Esophagus (tissue), 2 donors: ENCODE measurements at regions not wholly inside any gene's neighbourhood (a gene's known extent, or its start where the extent isn't known, plus 50 kb on each side); places are given as distances from the start of the nearest gene placed in this dataset.

ENCODE experiments used
- H3K27ac ChIP-seq, 2 donors: one replicate each; pipeline ENCODE4 v1.5.1; 2013; ENCODE audit warnings: low read depth in 2 of 2, mild to moderate bottlenecking in 2 of 2, inconsistent platforms in 1 of 2, low read length in 1 of 2, moderate library complexity in 1 of 2
- H3K27me3 ChIP-seq, 2 donors: one replicate each; pipeline ENCODE4 v1.6.1; 2013; ENCODE audit warnings: low read length in 2 of 2, control low read depth in 1 of 2, mild to moderate bottlenecking in 1 of 2; ENCODE audit not compliant: insufficient read depth in 2 of 2, control insufficient read depth in 1 of 2
- H3K36me3 ChIP-seq, 2 donors: one replicate each; pipeline ENCODE4 v1.6.1; 2013; ENCODE audit warnings: low read length in 1 of 2; ENCODE audit not compliant: control insufficient read depth in 2 of 2, insufficient read depth in 2 of 2
- H3K4me1 ChIP-seq, 2 donors: one replicate each; pipeline ENCODE4 v1.6.1; 2013; ENCODE audit warnings: low read length in 1 of 2; ENCODE audit not compliant: control insufficient read depth in 2 of 2, insufficient read depth in 2 of 2
- H3K4me3 ChIP-seq, 2 donors: one replicate each; pipeline ENCODE4 v1.5.1; 2013; ENCODE audit warnings: low read length in 2 of 2, mild to moderate bottlenecking in 2 of 2, low read depth in 1 of 2, moderate library complexity in 1 of 2
- H3K9me3 ChIP-seq, 2 donors: one replicate each; pipeline ENCODE4 v1.6.1; 2013; ENCODE audit warnings: mild to moderate bottlenecking in 2 of 2, low read depth in 1 of 2, low read length in 1 of 2, moderate library complexity in 1 of 2; ENCODE audit not compliant: control insufficient read depth in 2 of 2, insufficient read depth in 1 of 2
- WGBS, 2 donors: extraction: QIAGEN DNeasy Blood & Tissue Kit; methylation state at CpG; one replicate each; pipeline ENCODE4 v1.1.7; 2013; 5-methylcytosine and 5-hydroxymethylcytosine counted together
- donor health status: healthy with polysubstance abuse.
- donor health status: Bipolar disorder and iron deficiency.

GRCh38 chr2:2801458-2801857, 470.4 kb upstream of the MYT1L start:
- no peaks in the 10 kb centered on the region for H3K27me3 ChIP-seq
- no peak overlapping the region for H3K27ac ChIP-seq
- no peaks in the 10 kb centered on the region for H3K4me1 ChIP-seq
- H3K36me3 ChIP-seq = no peaks in the 10 kb centered on the region
- no peak overlapping the region for H3K4me3 ChIP-seq
- WGBS, 2 donors = 60 to 65% methylated on average over 3 of the region's 3 CpGs
- H3K9me3 ChIP-seq = no peaks in the 10 kb centered on the region

DNA sequence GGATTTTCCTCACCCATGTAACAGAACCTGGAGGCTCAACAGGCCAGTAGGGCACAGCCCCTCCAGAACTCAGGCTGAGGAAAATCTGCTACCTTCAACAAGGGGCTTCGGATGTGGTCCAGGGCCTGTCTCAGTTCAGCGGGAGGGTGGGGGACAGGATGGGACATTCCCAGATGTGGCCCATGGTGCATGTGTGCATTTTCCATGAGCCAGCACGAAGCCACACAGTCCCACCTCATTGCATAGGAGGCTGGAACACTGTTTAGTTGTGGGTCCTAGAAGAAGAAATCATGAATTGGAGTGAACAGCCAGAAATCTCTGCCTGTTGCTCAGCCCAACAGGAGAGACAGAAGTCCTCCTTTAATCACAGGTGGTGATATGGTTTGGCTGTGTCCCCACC, 469.6 kb upstream of the MYT1L start:
- WGBS, 2 donors = 74 to 85% methylated on average over 3 of the region's 3 CpGs

GRCh38 chr2:2800001-2800400, 468.9 kb upstream of the MYT1L start:
- no peaks in the 10 kb centered on the region for H3K4me1 ChIP-seq
- no peaks in the 10 kb centered on the region for H3K9me3 ChIP-seq
- WGBS, 2 donors = 55 to 69% methylated on average over 1 of the region's 1 CpG
- no peak overlapping the region for H3K4me3 ChIP-seq
- H3K27me3 ChIP-seq = no peaks in the 10 kb centered on the region
- H3K36me3 ChIP-seq = no peaks in the 10 kb centered on the region
- no peak overlapping the region for H3K27ac ChIP-seq

More for the DNA sequence above, 469.6 kb upstream of the MYT1L start:
- Histone ChIP-seq H3K27ac (no peak overlapping the region), H3K4me1 (no peaks in the 10 kb centered on the region), H3K27me3 (no peaks in the 10 kb centered on the region), H3K4me3 (no peak overlapping the region), H3K36me3 (no peaks in the 10 kb centered on the region), H3K9me3 (no peaks in the 10 kb centered on the region)

DNA sequence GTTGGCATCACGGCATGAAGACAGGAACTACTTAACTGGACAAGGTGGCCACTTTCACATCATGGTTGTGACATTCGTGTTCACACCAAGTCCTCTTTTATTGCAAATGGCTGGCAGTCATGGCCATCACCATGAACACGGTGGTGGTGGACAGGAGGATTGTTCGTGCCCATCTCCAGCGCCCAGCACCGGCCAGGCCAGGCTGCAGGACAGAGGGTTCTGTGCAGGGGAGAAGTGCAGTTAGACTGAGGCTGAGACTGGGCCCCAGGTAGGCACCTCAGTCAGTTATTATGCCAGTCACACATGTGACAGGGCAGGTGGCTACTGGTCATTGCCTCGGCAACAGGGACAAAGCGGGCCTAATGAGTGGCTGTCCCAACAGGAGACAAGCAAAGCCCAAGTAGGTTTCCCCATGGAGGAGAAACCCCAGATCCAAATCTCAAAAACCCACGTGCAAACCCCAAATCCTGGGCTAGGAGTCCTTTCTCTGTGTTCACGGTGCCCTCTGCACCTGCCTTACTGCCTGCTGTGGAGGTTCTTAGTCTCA, 468.1 kb upstream of the MYT1L start:
- no peak overlapping the region for H3K4me3 ChIP-seq
- H3K9me3 ChIP-seq = no peaks in the 10 kb centered on the region
- H3K4me1 ChIP-seq = no peaks in the 10 kb centered on the region
- no peaks in the 10 kb centered on the region for H3K36me3 ChIP-seq
- H3K27me3 ChIP-seq = no peaks in the 10 kb centered on the region
- WGBS, 2 donors = 84 to 89% methylated on average over 10 of the region's 10 CpGs
- H3K27ac ChIP-seq = no peak overlapping the region

- Histone ChIP-seq H3K4me1 (no peaks in the 10 kb centered on the region), H3K27ac (no peak overlapping the region), H3K36me3 (no peaks in the 10 kb centered on the region), H3K27me3 (no peaks in the 10 kb centered on the region), H3K9me3 (no peaks in the 10 kb centered on the region), H3K4me3 (no peak overlapping the region)
- WGBS, 2 donors = 86 to 88% methylated on average over 2 of the region's 2 CpGs
Observed at GRCh38 chr2:2798337-2798736, 467.3 kb upstream of the MYT1L start.

DNA sequence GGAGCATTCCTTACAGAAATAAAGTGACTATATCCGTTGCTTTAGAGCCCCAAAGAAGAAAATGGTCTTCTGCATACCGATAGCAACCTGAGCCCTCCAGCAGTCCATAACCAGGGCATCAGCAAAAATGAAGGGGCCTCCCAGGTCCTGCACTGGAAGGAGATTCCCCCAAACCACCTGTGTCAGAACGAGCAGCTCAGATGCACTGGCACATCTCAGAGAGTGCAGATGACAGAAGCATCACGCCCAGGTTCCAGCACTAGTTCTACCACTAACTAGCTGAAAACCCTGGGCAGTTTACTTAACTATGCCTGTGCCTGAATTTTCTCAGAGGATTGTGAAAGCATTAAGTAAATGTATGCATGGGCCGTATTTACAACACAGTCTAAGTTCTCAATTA, 466.7 kb upstream of the MYT1L start:
- Histone ChIP-seq H3K27me3 (no peaks in the 10 kb centered on the region), H3K4me1 (no peaks in the 10 kb centered on the region), H3K4me3 (no peak overlapping the region), H3K9me3 (no peaks in the 10 kb centered on the region), H3K27ac (no peak overlapping the region), H3K36me3 (no peaks in the 10 kb centered on the region)
- WGBS, 2 donors = 78 to 86% methylated on average over 5 of the region's 5 CpGs

DNA sequence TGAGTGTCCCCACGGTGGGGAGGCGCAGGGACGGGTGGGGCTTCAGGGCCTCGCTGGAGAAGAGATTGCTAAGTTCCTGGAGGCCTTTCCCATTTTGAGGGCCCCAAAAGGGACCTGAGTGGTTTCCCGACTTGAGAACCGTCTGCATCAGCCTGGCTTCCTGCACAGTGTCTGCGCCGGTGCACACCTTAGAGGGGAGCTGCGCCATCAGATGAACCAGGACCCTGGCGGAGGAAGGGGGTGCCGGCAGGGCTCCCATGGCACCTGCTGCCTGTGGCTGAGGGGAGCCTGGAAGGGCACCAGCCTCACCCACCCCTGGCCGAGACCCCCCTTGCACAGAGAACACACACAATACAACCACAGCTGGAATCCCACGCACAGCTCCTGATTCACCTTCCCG, 465.1 kb upstream of the MYT1L start:
- no peaks in the 10 kb centered on the region for H3K9me3 ChIP-seq
- H3K36me3 ChIP-seq = no peaks in the 10 kb centered on the region
- no peak overlapping the region for H3K4me3 ChIP-seq
- WGBS, 2 donors = 89 to 91% methylated on average over 14 of the region's 14 CpGs
- no peak overlapping the region for H3K27ac ChIP-seq
- H3K27me3 ChIP-seq = no peaks in the 10 kb centered on the region
- H3K4me1 ChIP-seq = no peaks in the 10 kb centered on the region

DNA sequence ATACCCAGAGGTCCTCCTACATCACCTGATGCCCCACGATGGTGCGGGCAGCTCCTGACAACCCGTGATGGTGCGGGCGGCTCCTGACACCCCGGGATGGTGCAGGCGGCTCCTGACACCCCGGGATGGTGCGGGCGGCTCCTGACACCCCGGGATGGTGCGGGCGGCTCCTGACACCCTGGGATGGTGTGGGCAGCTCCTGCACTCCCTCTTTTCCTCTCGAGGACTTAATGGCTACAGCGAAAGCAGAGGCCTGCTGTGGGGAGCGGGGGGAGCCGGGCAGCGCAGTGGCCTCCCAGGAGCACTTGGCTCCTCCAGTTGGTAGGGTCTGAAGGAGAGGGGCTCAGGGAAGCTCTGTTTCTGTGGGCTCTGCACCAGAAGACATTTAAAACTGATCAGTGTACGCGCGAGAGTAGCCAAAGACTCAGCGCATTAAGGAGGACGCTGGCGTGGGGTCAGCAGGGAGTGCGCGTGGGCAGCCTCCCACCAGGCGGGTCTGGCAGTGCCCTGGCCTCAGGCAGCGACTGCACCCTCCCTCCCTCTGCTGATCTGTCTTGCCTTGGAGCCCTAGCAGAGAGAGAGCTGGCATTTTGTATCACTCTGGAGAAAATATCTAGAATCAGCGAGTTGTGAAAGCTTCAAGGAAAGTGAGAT, 464.5 kb upstream of the MYT1L start:
- Histone ChIP-seq H3K4me3 (no peak overlapping the region), H3K36me3 (no peaks in the 10 kb centered on the region), H3K27ac (no peak overlapping the region), H3K9me3 (no peaks in the 10 kb centered on the region), H3K27me3 (no peaks in the 10 kb centered on the region), H3K4me1 (no peaks in the 10 kb centered on the region)
- 93% methylated on average over 27 to 29 of the region's 29 CpGs for WGBS, 2 donors

DNA sequence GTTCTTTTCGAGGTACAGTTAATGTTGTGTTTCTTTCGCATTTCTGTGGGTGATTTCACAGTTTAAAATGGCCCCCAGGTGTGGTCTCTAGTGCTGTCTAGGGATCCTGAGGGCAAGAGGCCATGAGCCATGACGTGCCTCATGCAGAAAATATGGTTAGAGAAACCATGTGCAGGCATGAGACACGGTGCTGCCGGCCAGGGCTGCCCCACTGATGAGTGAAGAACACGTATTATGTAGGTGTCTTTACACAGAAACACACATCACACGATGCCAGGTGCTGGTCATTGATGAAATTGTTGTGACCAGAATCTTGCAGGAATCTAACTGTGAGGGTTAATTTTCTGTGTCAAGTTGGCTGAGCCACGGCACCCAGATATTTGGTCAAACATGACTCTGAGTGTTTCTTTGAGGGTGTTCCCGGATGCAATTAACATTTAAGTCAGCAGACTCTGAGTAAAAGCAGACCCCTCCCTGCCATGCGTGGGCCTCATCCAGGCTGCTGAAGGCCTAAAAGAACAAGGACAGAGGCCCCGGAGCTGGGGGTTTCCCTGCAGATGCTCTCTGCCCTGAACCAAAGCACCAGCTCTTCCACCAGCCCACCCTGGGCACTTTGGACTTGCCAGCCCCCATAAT, 463.0 kb upstream of the MYT1L start:
- no peak overlapping the region for H3K4me3 ChIP-seq
- no peaks in the 10 kb centered on the region for H3K4me1 ChIP-seq
- WGBS, 2 donors = 76 to 78% methylated on average over 11 of the region's 11 CpGs
- H3K9me3 ChIP-seq = no peaks in the 10 kb centered on the region
- no peaks in the 10 kb centered on the region for H3K36me3 ChIP-seq
- H3K27ac ChIP-seq = no peak overlapping the region
- H3K27me3 ChIP-seq = no peaks in the 10 kb centered on the region

GRCh38 chr2:2793514-2793913, 462.4 kb upstream of the MYT1L start:
- Histone ChIP-seq H3K9me3 (no peaks in the 10 kb centered on the region), H3K27ac (no peak overlapping the region), H3K4me3 (no peak overlapping the region), H3K36me3 (no peaks in the 10 kb centered on the region), H3K4me1 (no peaks in the 10 kb centered on the region), H3K27me3 (no peaks in the 10 kb centered on the region)
- 90 to 91% methylated on average over 17 of the region's 17 CpGs for WGBS, 2 donors
